SU-DHL-6 (cell line): ENCODE measurements at regions not wholly inside any gene's neighbourhood (a gene's known extent, or its start where the extent isn't known, plus 50 kb on each side); places are given as distances from the start of the nearest gene placed in this dataset.

ENCODE experiments used
- H2AFZ ChIP-seq: fragments of 200-600 bp; sonication (generic); 2 replicates; pipeline ENCODE4 v1.6.1; 2014; ENCODE audit warnings: low read depth, mild to moderate bottlenecking, moderate library complexity, mixed read lengths, antibody characterized with exemption, low read length; ENCODE audit not compliant: severe bottlenecking
- H3F3A ChIP-seq: fragments of 200-600 bp; shearing (Covaris generic); 2 replicates; pipeline ENCODE4 v1.6.0; 2016; ENCODE audit warnings: antibody characterized with exemption, mild to moderate bottlenecking; ENCODE audit not compliant: insufficient read depth
- H3K27ac ChIP-seq: fragments of 200-600 bp; sonication (generic); 2 replicates; pipeline ENCODE4 v1.5.1; 2016; ENCODE audit warnings: low read depth, mild to moderate bottlenecking, low read length, moderate library complexity, mixed read lengths
- H3K27me3 ChIP-seq: fragments of 200-600 bp; sonication (generic), shearing (Covaris generic); 2 replicates; pipeline ENCODE4 v1.6.0; 2014; ENCODE audit warnings: mild to moderate bottlenecking, low read length
- H3K36me3 ChIP-seq: fragments of 200-600 bp; sonication (generic); 2 replicates; pipeline ENCODE4 v1.6.1; 2014; ENCODE audit warnings: mild to moderate bottlenecking, low read length, mixed read lengths
- H3K4me2 ChIP-seq: fragments of 300-600, 200-600 bp; shearing (Covaris generic), sonication (generic); 2 replicates; pipeline ENCODE4 v1.6.0; 2014; ENCODE audit warnings: low read length, low read depth, mild to moderate bottlenecking; ENCODE audit not compliant: poor library complexity, severe bottlenecking
- H3K4me3 ChIP-seq: fragments of 200-600 bp; sonication (generic); 2 replicates; pipeline ENCODE4 v1.5.1; 2014; ENCODE audit warnings: antibody characterized with exemption, low read length, mild to moderate bottlenecking, mixed read lengths; ENCODE audit not compliant: insufficient read depth, poor library complexity, severe bottlenecking
- H3K79me2 ChIP-seq: fragments of 200-600 bp; sonication (generic); 2 replicates; pipeline ENCODE4 v1.6.1; 2014; ENCODE audit warnings: mild to moderate bottlenecking, low read length, moderate library complexity; ENCODE audit not compliant: insufficient read depth
- H3K9ac ChIP-seq: fragments of 200-600 bp; sonication (generic); 2 replicates; pipeline ENCODE4 v1.7.0; 2014; ENCODE audit warnings: mild to moderate bottlenecking, low read length
- H3K9me2 ChIP-seq: fragments of 200-600 bp; sonication (generic); replicated peaks from 2 replicates; pipeline ENCODE4 v1.6.1; 2014; ENCODE audit warnings: low read length; ENCODE audit not compliant: insufficient read depth
- H3K9me3 ChIP-seq: fragments of 200-600 bp; sonication (generic); 2 replicates; pipeline ENCODE4 v1.6.1; 2014; ENCODE audit warnings: low read length, mixed read lengths; ENCODE audit not compliant: insufficient read depth
- H4K20me1 ChIP-seq: fragments of 200-600 bp; sonication (generic); 2 replicates; pipeline ENCODE4 v1.6.1; 2014; ENCODE audit warnings: low read depth, mild to moderate bottlenecking, antibody characterized with exemption, low read length, moderate library complexity, mixed read lengths
- EZH2phosphoT487 ChIP-seq: fragments of 200-600 bp; sonication (generic), shearing (Covaris generic); conservative IDR thresholded peaks from 2 replicates; pipeline ENCODE4 v1.6.1; 2018; ENCODE audit warnings: mild to moderate bottlenecking, antibody characterized with exemption, low read length, moderate library complexity, mixed read lengths
- TF ChIP-seq, protein P1 (sequence below): fragments of 200-600 bp; sonication (generic); IDR thresholded peaks from one replicate; pipeline ENCODE4 v1.5.1; 2017; ENCODE audit warnings: antibody characterized with exemption, mild to moderate bottlenecking, low read length, moderate library complexity; ENCODE audit not compliant: insufficient read depth, poor library complexity, severe bottlenecking

DNA sequence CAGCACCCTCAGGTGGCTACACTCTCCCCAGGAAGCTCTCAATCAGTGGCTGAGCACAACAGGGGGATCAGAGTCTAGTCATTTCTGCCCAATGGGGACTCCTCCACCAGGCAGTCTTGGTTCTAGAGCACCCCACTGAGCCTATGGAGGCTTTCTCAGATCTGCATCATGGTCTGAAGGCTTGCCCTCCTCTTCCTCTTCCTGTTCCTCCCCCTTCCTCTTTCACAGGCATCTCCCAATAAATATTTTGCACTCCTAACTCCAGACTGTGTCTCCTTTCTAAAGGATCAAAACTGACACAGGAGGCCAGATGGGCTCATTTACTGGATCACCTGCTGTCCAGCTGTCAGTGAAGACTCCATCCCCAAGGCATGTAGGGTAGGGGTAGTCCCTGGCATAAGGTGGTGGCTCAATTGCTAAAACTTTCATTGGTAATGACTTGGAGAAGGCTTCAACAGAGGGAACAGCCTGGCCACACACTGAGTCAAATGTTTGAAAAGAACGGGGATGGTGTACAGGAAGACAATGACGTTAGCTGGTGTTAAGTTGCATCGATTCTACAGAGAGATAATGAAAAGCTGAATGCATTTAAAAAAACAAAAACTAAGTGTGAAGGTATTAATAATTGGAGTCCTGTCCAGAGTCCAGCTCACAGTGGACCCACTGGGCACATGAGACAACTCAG is 84.2 kb upstream of the SLC2A1 start:
- H2AFZ ChIP-seq, result no peak overlapping the region
- no peaks in the 10 kb centered on the region for H3K9me2 ChIP-seq
- no peaks in the 10 kb centered on the region for H3K36me3 ChIP-seq
- H3K4me2 ChIP-seq, result no peak overlapping the region
- H3K4me3 ChIP-seq, result no peak overlapping the region
- H3K27ac ChIP-seq, result no peak overlapping the region
- TF ChIP-seq EZH2phosphoT487, result no peak
- TF ChIP-seq, protein P1, sequence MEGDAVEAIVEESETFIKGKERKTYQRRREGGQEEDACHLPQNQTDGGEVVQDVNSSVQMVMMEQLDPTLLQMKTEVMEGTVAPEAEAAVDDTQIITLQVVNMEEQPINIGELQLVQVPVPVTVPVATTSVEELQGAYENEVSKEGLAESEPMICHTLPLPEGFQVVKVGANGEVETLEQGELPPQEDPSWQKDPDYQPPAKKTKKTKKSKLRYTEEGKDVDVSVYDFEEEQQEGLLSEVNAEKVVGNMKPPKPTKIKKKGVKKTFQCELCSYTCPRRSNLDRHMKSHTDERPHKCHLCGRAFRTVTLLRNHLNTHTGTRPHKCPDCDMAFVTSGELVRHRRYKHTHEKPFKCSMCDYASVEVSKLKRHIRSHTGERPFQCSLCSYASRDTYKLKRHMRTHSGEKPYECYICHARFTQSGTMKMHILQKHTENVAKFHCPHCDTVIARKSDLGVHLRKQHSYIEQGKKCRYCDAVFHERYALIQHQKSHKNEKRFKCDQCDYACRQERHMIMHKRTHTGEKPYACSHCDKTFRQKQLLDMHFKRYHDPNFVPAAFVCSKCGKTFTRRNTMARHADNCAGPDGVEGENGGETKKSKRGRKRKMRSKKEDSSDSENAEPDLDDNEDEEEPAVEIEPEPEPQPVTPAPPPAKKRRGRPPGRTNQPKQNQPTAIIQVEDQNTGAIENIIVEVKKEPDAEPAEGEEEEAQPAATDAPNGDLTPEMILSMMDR, result no peak
- H4K20me1 ChIP-seq, result no peaks in the 10 kb centered on the region
- H3K9me3 ChIP-seq, result no peaks in the 10 kb centered on the region
- no peaks in the 10 kb centered on the region for H3K27me3 ChIP-seq
- H3K9ac ChIP-seq, result no peak overlapping the region
- no peaks in the 10 kb centered on the region for H3K79me2 ChIP-seq
- no peaks in the 10 kb centered on the region for H3F3A ChIP-seq

DNA sequence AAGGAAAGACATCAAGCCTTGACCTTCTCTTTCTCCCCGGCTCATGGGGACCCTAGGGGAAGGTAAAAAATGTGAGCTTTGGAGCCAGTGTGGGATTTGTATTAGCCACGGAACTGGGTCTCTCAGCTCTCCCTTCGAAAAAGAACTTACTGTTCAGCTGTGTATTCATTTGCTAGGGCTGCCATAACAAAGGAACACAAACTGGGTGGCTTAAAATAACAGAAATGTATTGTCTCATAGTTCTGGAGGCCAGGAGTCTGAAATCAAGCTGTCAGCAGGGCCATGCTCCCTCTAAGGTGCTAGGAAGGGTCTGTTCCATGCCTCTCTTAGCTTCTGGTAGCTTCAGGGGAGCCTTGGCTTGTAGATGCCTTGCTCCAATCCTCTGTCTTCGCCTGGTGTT is 83.5 kb upstream of the SLC2A1 start:
- Histone ChIP-seq H4K20me1 (no peaks in the 10 kb centered on the region), H3K79me2 (no peaks in the 10 kb centered on the region), H3K4me3 (no peak overlapping the region), H3K9ac (no peak overlapping the region), H3K27me3 (no peaks in the 10 kb centered on the region), H3K27ac (no peak overlapping the region), H3K9me2 (no peaks in the 10 kb centered on the region), H3K9me3 (no peaks in the 10 kb centered on the region), H3K36me3 (no peaks in the 10 kb centered on the region), H2AFZ (no peak overlapping the region), H3F3A (no peaks in the 10 kb centered on the region), H3K4me2 (no peak overlapping the region)
- no peak for TF ChIP-seq EZH2phosphoT487
- TF ChIP-seq, protein P1, result no peak

DNA sequence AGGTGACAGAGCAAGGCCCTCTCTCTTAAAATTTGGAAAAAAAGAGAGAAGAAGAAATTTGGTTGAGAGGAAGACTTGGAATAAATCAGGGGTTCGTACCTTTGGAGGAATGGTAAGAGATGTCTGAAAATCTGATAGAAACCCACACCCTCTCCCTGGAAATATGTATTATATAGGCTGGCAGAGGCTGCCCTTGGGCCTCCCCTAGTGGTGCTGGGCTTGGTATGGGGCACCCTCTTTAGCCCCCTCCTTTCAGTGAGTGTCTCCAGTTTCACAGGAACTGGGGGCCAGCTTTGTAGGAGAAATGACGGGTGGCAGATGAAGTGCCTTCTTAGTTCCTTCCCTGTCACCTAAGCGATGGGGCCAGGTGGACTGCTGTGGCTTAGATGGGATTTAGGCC is 82.9 kb upstream of the SLC2A1 start:
- Histone ChIP-seq H2AFZ (no peak overlapping the region), H3K27me3 (no peaks in the 10 kb centered on the region), H3K79me2 (no peaks in the 10 kb centered on the region), H3K4me3 (no peak overlapping the region), H3K9me2 (no peaks in the 10 kb centered on the region), H3F3A (no peaks in the 10 kb centered on the region), H4K20me1 (no peaks in the 10 kb centered on the region), H3K9me3 (no peaks in the 10 kb centered on the region), H3K27ac (no peak overlapping the region), H3K4me2 (no peak overlapping the region), H3K9ac (no peak overlapping the region), H3K36me3 (no peaks in the 10 kb centered on the region)
- TF ChIP-seq, protein P1, result no peak
- no peak for TF ChIP-seq EZH2phosphoT487
